ENCODE measurements at regions not wholly inside any gene's neighbourhood (a gene's known extent, or its start where the extent isn't known, plus 50 kb on each side); places are given as distances from the start of the nearest gene placed in this dataset.

GRCh38 chr19:30116530-30116929 is 174.5 kb downstream of the URI1 start:
- no peak overlapping the region for H3K4me3 ChIP-seq (ENCODE audit: insufficient read depth, low read depth, low read length)
- in situ Hi-C loops (cut with MboI; ENCODE audit: low sequenced_read_pairs) = no loop called here
- CTCF ChIA-PET = no interaction called here
- TF ChIP-seq MAFK (IDR thresholded peaks at IDR 0.05; ENCODE audit: low read depth, low read length) (no peak), CEBPB (IDR thresholded peaks at IDR 0.05; ENCODE audit: low read depth, low read length) (no peak), SMC3 (IDR thresholded peaks at IDR 0.05; ENCODE audit: low read depth, low read length) (no peak), CTCF (conservative IDR thresholded peaks at IDR 0.05; ENCODE audit: low read depth, low read length) (no peak)
- no peak overlapping the region for H2BK120ac ChIP-seq (ENCODE audit: low read depth, low read length)
- H3K27me3 ChIP-seq (ENCODE audit: control insufficient read depth, insufficient read depth, low read length) = no peaks in the 10 kb centered on the region
- no peaks in the 10 kb centered on the region for H3K9me1 ChIP-seq (ENCODE audit: insufficient read depth, low read length)
- H2BK20ac ChIP-seq (ENCODE audit: low read depth, low read length) = no peak overlapping the region
- no peak overlapping the region for H3K27ac ChIP-seq (ENCODE audit: insufficient read depth, low read length)
- H3K9me3 ChIP-seq (ENCODE audit: control insufficient read depth, insufficient read depth, low read length) = peaks cover 10% of the 10 kb centered on the region; the same call in 1 of the 2 replicates
- no peak overlapping the region for H4K5ac ChIP-seq (ENCODE audit: low read depth, low read length)
- no peak overlapping the region for H3K4ac ChIP-seq (ENCODE audit: low read depth, low read length)
- no peaks in the 10 kb centered on the region for H3K36me3 ChIP-seq (ENCODE audit: control insufficient read depth, insufficient read depth, low read length)
- H2AFZ ChIP-seq (replicated peaks; ENCODE audit: low read length, poor library complexity) = no peak overlapping the region
- H3K23ac ChIP-seq (ENCODE audit: low read depth, low read length) = no peak overlapping the region
- intact Hi-C loops (cut with micrococcal nuclease) = no loop called here
- no peak overlapping the region for H3K9ac ChIP-seq (ENCODE audit: low read depth, low read length)
- no peak overlapping the region for H4K91ac ChIP-seq (ENCODE audit: insufficient read depth, low read depth, low read length)
- ATAC-seq (ENCODE audit: low read depth) (no peak), DNase-seq (no peak)
- H3K14ac ChIP-seq (replicated peaks; ENCODE audit: low read depth, low read length) = no peak overlapping the region
- no peaks in the 10 kb centered on the region for H3K4me1 ChIP-seq (ENCODE audit: control insufficient read depth, insufficient read depth, low read length)
- POLR2A ChIA-PET (ENCODE audit: unreplicated experiment) = no interaction called here
- H3K4me2 ChIP-seq (ENCODE audit: low read depth, low read length) = no peak overlapping the region
- H2BK15ac ChIP-seq (ENCODE audit: low read depth, low read length) = no peak overlapping the region
- dilution Hi-C loops (cut with HindIII; ENCODE audit: low sequenced_read_pairs, unreplicated experiment) = no loop called here
- H4K20me1 ChIP-seq (ENCODE audit: insufficient read depth, low read length) = no peaks in the 10 kb centered on the region
- H2AK5ac ChIP-seq (ENCODE audit: low read depth, low read length) = no peak overlapping the region
- no peak overlapping the region for H4K8ac ChIP-seq (ENCODE audit: low read depth in 2 of 2, low read length in 2 of 2)
- no peak overlapping the region for H2AK9ac ChIP-seq (replicated peaks; ENCODE audit: low read depth, low read length, poor library complexity)
- H3K56ac ChIP-seq (ENCODE audit: extremely low read depth, insufficient read depth, low read length) = no peak overlapping the region
- H3K79me1 ChIP-seq (ENCODE audit: low read depth in 1 of 2, low read length in 2 of 2) = no peaks in the 10 kb centered on the region
- BruUV-seq (replicated peaks) = no TSS peak
- peak overlapping the region; percentile 79 for H2BK5ac ChIP-seq (ENCODE audit: low read depth, low read length, poor library complexity, severe bottlenecking)
- no peak overlapping the region for H3K18ac ChIP-seq (ENCODE audit: low read depth, low read length)

Data from IMR-90 (cell line).